ENCODE measurements at regions not wholly inside any gene's neighbourhood (a gene's known extent, or its start where the extent isn't known, plus 50 kb on each side); places are given as distances from the start of the nearest gene placed in this dataset.

GRCh38 chr17:49910094-49910857 lies 58.7 kb upstream of the DLX4 start:
- no peak for DNase-seq
- Mint-ChIP-seq H3K4me1 (ENCODE audit: low read depth) (peaks cover 4% of the 10 kb centered on the region), H3K27ac (no peak overlapping the region), H3K4me3 (no peak overlapping the region), H3K36me3 (ENCODE audit: low read depth) (no peaks in the 10 kb centered on the region), H3K9me3 (ENCODE audit: insufficient read depth) (no peaks in the 10 kb centered on the region), H3K27me3 (ENCODE audit: low read depth) (peaks cover 54% of the 10 kb centered on the region)
- ChIA-PET POLR2A (no interaction called here), CTCF (interaction anchor here (0.9 to 3.8 kb wide), 5 partner anchors 30 to 354 kb away, joined by 3 to 22 read pairs (median 4); no protein-coding TSS in a partner anchor)
- no peak for ATAC-seq

- H3K4me3 Mint-ChIP-seq: no peak overlapping the region
- peaks cover 4% of the 10 kb centered on the region for H3K4me1 Mint-ChIP-seq (ENCODE audit: low read depth)
- ChIA-PET POLR2A (no interaction called here), CTCF (interaction anchor here (0.9 to 3.8 kb wide), 5 partner anchors 30 to 355 kb away, joined by 3 to 22 read pairs (median 3); no protein-coding TSS in a partner anchor)
- H3K27ac Mint-ChIP-seq: no peak overlapping the region
- no peak for DNase-seq
- peaks cover 55% of the 10 kb centered on the region for H3K27me3 Mint-ChIP-seq (ENCODE audit: low read depth)
- H3K36me3 Mint-ChIP-seq (ENCODE audit: low read depth): no peaks in the 10 kb centered on the region
- ATAC-seq: no peak
- no peaks in the 10 kb centered on the region for H3K9me3 Mint-ChIP-seq (ENCODE audit: insufficient read depth)
These were observed 58.2 kb upstream of the DLX4 start for GRCh38 chr17:49910858-49911204.

GRCh38 chr17:49911719-49912118 lies 57.3 kb upstream of the DLX4 start:
- H3K27me3 Mint-ChIP-seq (ENCODE audit: low read depth): peaks cover 61% of the 10 kb centered on the region
- H3K27ac Mint-ChIP-seq: no peak overlapping the region
- H3K9me3 Mint-ChIP-seq (ENCODE audit: insufficient read depth): no peaks in the 10 kb centered on the region
- no peaks in the 10 kb centered on the region for H3K36me3 Mint-ChIP-seq (ENCODE audit: low read depth)
- DNase-seq (no peak), ATAC-seq (no peak)
- peaks cover 4% of the 10 kb centered on the region for H3K4me1 Mint-ChIP-seq (ENCODE audit: low read depth)
- ChIA-PET POLR2A (no interaction called here), CTCF (interaction anchor here (0.9 to 3.8 kb wide), 5 partner anchors 31 to 355 kb away, joined by 3 to 22 read pairs (median 3); no protein-coding TSS in a partner anchor)
- H3K4me3 Mint-ChIP-seq: no peak overlapping the region

- H3K9me3 Mint-ChIP-seq (ENCODE audit: insufficient read depth): no peaks in the 10 kb centered on the region
- POLR2A ChIA-PET: no interaction called here
- H3K27me3 Mint-ChIP-seq (ENCODE audit: low read depth): peaks cover 57% of the 10 kb centered on the region
- no peaks in the 10 kb centered on the region for H3K36me3 Mint-ChIP-seq (ENCODE audit: low read depth)
- no peak overlapping the region for H3K4me3 Mint-ChIP-seq
- H3K4me1 Mint-ChIP-seq (ENCODE audit: low read depth): peaks cover 4% of the 10 kb centered on the region
- no peak overlapping the region for H3K27ac Mint-ChIP-seq
- CTCF ChIA-PET: no interaction called here
- DNase-seq (no peak), ATAC-seq (no peak)
These were observed 55.5 kb upstream of the DLX4 start for GRCh38 chr17:49913226-49914095.

- H3K4me3 Mint-ChIP-seq: no peak overlapping the region
- ChIA-PET CTCF (no interaction called here), POLR2A (no interaction called here)
- no peaks in the 10 kb centered on the region for H3K36me3 Mint-ChIP-seq (ENCODE audit: low read depth)
- peaks cover 4% of the 10 kb centered on the region for H3K4me1 Mint-ChIP-seq (ENCODE audit: low read depth)
- ATAC-seq: no peak
- DNase-seq: no peak
- no peaks in the 10 kb centered on the region for H3K9me3 Mint-ChIP-seq (ENCODE audit: insufficient read depth)
- H3K27ac Mint-ChIP-seq: no peak overlapping the region
- H3K27me3 Mint-ChIP-seq (ENCODE audit: low read depth): peaks cover 51% of the 10 kb centered on the region
These were observed 54.9 kb upstream of the DLX4 start for GRCh38 chr17:49914096-49914490.

GRCh38 chr17:49914664-49915063 lies 54.3 kb upstream of the DLX4 start:
- ChIA-PET POLR2A (no interaction called here), CTCF (no interaction called here)
- no peak overlapping the region for H3K4me3 Mint-ChIP-seq
- H3K9me3 Mint-ChIP-seq (ENCODE audit: insufficient read depth): no peaks in the 10 kb centered on the region
- DNase-seq (no peak), ATAC-seq (no peak)
- no peak overlapping the region for H3K27ac Mint-ChIP-seq
- no peaks in the 10 kb centered on the region for H3K36me3 Mint-ChIP-seq (ENCODE audit: low read depth)
- peaks cover 4% of the 10 kb centered on the region for H3K4me1 Mint-ChIP-seq (ENCODE audit: low read depth)
- peaks cover 48% of the 10 kb centered on the region for H3K27me3 Mint-ChIP-seq (ENCODE audit: low read depth)

GRCh38 chr17:49915260-49915659 lies 53.7 kb upstream of the DLX4 start:
- DNase-seq (no peak), ATAC-seq (no peak)
- H3K27me3 Mint-ChIP-seq (ENCODE audit: low read depth): peaks cover 44% of the 10 kb centered on the region
- H3K36me3 Mint-ChIP-seq (ENCODE audit: low read depth): no peaks in the 10 kb centered on the region
- H3K9me3 Mint-ChIP-seq (ENCODE audit: insufficient read depth): no peaks in the 10 kb centered on the region
- POLR2A ChIA-PET: no interaction called here
- no peak overlapping the region for H3K27ac Mint-ChIP-seq
- CTCF ChIA-PET: no interaction called here
- no peak overlapping the region for H3K4me3 Mint-ChIP-seq
- no peaks in the 10 kb centered on the region for H3K4me1 Mint-ChIP-seq (ENCODE audit: low read depth)

GRCh38 chr17:49915670-49916069 lies 53.3 kb upstream of the DLX4 start:
- ChIA-PET CTCF (interaction anchor here (1.2 to 1.7 kb wide), 2 partner anchors 37 to 81 kb away, joined by 3 to 5 read pairs; no protein-coding TSS in a partner anchor), POLR2A (no interaction called here)
- Mint-ChIP-seq H3K9me3 (ENCODE audit: insufficient read depth) (no peaks in the 10 kb centered on the region), H3K27ac (no peak overlapping the region), H3K36me3 (ENCODE audit: low read depth) (no peaks in the 10 kb centered on the region), H3K4me3 (no peak overlapping the region), H3K4me1 (ENCODE audit: low read depth) (no peaks in the 10 kb centered on the region), H3K27me3 (ENCODE audit: low read depth) (peaks cover 42% of the 10 kb centered on the region)
- no peak for ATAC-seq
- DNase-seq: no peak

- Mint-ChIP-seq H3K4me3 (no peak overlapping the region), H3K36me3 (ENCODE audit: low read depth) (no peaks in the 10 kb centered on the region), H3K27me3 (ENCODE audit: low read depth) (peaks cover 30% of the 10 kb centered on the region), H3K27ac (no peak overlapping the region), H3K9me3 (ENCODE audit: insufficient read depth) (no peaks in the 10 kb centered on the region), H3K4me1 (ENCODE audit: low read depth) (no peaks in the 10 kb centered on the region)
- POLR2A ChIA-PET: interaction anchor here (0.6 kb wide), 1 partner anchor 646 kb away, joined by 4 read pairs; no protein-coding TSS in a partner anchor
- no peak for ATAC-seq
- DNase-seq: no peak
- CTCF ChIA-PET: interaction anchor here (0.9 to 1.7 kb wide), 4 partner anchors 35 to 80 kb away, joined by 3 to 5 read pairs (median 4); no protein-coding TSS in a partner anchor
These were observed 52.0 kb upstream of the DLX4 start for GRCh38 chr17:49916854-49917515.

GRCh38 chr17:49918591-49918990 lies 50.4 kb upstream of the DLX4 start:
- Mint-ChIP-seq H3K4me3 (no peak overlapping the region), H3K27me3 (ENCODE audit: low read depth) (peaks cover 25% of the 10 kb centered on the region), H3K36me3 (ENCODE audit: low read depth) (no peaks in the 10 kb centered on the region), H3K27ac (no peak overlapping the region), H3K4me1 (ENCODE audit: low read depth) (no peaks in the 10 kb centered on the region), H3K9me3 (ENCODE audit: insufficient read depth) (no peaks in the 10 kb centered on the region)
- DNase-seq (no peak), ATAC-seq (no peak)
- ChIA-PET CTCF (no interaction called here), POLR2A (no interaction called here)
